22Rv1 (cell line): ENCODE measurements at regions not wholly inside any gene's neighbourhood (a gene's known extent, or its start where the extent isn't known, plus 50 kb on each side); places are given as distances from the start of the nearest gene placed in this dataset.
"Not testable (repeated sequence)": the region's sequence is repeated elsewhere in the genome, so short reads cannot be mapped to it uniquely, and the experiment has no call there.

Source experiments
- H3K27ac ChIP-seq: fragments of 450-650 bp; 2 replicates; pipeline ENCODE4 v1.5.1; 2017
- ZFX ChIP-seq: fragments of 450-650 bp; IDR thresholded peaks from 2 replicates; pipeline ENCODE4 v1.6.1; 2017; ENCODE audit warnings: antibody characterized with exemption, borderline replicate concordance
- TF ChIP-seq, protein P1 (sequence below): fragments of 450-650 bp; IDR thresholded peaks from 2 replicates; pipeline ENCODE4 v1.5.1; 2017; ENCODE audit warnings: mild to moderate bottlenecking

DNA sequence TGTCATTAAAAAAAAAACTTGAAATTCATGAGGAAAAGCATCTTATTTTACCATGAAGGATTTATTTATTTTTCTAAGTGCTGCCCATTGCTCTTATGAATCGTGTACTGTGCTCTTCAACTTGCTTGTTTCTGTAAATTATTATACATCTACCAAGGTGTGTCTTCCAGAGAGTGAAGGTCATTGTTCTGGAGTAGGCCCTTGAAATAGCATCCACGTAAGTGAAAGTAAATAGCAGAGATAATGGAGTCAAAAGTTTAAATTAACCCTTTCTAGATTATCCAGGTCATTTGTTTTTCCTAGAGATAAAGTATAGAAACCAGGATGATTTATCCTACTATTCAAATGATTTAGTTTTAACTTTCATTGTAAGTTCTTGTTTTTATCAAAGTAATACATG is 473.1 kb downstream of the DIRAS2 start:
- no peak overlapping the region for H3K27ac ChIP-seq
- TF ChIP-seq, protein P1, sequence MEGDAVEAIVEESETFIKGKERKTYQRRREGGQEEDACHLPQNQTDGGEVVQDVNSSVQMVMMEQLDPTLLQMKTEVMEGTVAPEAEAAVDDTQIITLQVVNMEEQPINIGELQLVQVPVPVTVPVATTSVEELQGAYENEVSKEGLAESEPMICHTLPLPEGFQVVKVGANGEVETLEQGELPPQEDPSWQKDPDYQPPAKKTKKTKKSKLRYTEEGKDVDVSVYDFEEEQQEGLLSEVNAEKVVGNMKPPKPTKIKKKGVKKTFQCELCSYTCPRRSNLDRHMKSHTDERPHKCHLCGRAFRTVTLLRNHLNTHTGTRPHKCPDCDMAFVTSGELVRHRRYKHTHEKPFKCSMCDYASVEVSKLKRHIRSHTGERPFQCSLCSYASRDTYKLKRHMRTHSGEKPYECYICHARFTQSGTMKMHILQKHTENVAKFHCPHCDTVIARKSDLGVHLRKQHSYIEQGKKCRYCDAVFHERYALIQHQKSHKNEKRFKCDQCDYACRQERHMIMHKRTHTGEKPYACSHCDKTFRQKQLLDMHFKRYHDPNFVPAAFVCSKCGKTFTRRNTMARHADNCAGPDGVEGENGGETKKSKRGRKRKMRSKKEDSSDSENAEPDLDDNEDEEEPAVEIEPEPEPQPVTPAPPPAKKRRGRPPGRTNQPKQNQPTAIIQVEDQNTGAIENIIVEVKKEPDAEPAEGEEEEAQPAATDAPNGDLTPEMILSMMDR: no peak
- no peak for TF ChIP-seq ZFX

DNA sequence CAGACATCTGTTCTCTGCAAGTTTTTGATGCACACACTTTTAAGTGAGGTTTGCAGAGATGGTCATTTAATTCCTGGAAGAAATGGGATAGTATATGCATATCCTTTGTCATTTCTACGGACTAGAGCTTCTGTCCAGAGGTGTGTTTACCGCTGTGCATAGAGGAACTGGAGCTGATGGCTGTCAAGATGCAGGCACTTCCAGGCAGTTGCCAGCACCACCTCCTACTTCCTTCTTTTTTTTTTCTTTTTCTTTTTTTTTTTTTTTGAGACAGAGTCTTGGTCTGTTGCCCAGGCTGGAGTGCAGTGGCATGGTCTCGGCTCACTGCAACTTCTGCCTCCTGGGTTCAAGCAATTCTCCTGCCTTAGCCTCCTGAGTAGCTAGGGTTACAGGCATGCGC is 468.7 kb downstream of the DIRAS2 start:
- H3K27ac ChIP-seq: not testable (repeated sequence)

DNA sequence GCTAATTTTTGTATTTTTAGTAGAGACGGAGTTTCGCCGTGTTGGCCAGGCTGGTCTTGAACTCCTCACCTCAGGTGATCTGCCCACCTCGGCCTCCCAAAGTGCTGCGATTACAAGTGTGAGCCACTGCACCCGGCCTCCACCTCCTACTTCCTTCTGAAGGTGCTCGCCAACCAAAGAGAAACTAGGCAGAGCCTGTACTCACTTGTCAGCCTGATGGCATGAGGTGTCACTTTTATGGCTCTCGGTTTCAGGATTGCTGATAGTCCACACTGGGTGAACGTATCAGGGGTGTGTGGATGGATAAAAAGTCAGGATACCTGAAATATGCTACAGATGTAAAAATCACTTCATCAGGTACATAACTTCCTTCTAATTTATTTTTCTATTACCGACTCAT is 468.3 kb downstream of the DIRAS2 start:
- not testable (repeated sequence) for H3K27ac ChIP-seq

DNA sequence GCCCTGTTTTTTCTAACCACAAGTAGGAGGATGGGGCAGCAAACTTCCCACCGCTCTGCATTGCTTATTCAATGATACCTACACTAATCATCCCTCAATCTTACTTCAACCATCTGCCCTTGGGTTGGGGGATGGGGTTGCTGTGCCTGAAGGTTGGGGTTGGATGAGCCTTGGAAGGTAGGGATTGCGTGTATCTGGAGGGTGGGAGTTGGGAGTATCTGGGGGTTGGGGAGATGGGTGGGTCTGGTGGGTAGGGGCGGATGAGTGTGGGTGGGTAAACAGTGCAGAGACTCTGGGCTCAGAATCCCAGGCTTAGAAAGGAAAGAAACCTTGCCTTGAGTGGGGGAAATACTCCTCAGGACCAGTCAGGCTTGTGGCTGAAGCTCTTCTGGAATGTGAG is 467.4 kb downstream of the DIRAS2 start:
- no peak overlapping the region for H3K27ac ChIP-seq
- TF ChIP-seq, protein P1: no peak
- no peak for TF ChIP-seq ZFX

DNA sequence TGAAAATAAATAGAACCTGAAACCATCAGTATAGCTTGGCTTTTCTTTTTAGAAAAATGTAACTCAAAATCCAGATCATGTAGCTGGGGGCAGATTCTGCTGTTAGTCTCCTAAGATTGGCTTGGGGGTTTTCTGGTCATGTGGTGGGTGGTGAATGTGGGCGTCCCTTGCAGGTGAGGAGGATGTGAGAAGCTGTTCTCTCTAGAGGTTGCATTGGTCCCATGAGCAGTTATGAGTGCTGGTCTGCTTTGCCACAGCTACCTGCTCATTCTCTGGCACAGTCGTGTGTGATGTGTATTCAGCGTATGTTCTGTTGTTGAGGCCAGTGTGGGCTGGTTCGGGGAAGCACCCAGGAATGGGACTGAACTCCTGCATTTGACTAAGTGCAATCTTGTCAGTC is 466.8 kb downstream of the DIRAS2 start:
- H3K27ac ChIP-seq: no peak overlapping the region
- TF ChIP-seq ZFX: no peak
- TF ChIP-seq, protein P1: no peak

DNA sequence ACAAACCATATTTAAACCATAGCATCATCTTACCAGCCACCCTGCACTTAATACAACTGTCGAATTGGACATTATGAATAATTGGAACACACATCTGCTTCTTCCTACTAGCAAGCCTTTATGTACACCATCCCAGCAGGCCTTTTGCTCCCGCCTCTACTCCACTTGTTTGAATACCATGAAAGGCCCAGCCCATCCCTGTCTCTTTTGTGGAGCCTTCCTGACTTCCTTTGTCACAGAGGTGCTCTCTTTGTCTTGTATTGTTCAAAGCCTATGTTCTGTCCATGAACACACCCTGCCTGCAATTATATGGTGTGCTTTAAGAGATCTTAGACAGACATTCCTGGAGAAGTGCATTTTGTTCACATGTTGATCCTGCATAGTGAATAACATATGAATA is 465.7 kb downstream of the DIRAS2 start:
- no peak overlapping the region for H3K27ac ChIP-seq
- TF ChIP-seq ZFX: no peak
- TF ChIP-seq, protein P1: no peak

DNA sequence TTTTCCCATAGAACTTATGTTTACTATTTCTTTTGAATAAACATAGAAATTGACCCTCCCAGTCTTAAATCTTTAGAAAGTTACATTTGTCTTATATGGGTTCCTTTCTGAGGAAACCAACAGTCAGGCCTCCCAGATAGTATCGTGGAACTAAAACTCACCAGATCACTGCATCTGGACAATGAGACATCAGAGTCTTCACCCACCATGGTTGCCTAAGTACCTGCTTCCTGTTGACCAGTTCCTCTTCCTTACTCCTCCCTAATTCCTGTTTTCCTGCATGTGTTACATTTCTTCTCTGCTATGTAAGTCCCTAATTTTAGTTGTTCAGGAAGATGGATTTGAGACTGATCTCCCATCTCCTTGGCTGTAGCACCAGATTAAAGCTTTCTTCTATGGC is 462.2 kb downstream of the DIRAS2 start:
- no peak overlapping the region for H3K27ac ChIP-seq
- TF ChIP-seq, protein P1: no peak
- no peak for TF ChIP-seq ZFX

DNA sequence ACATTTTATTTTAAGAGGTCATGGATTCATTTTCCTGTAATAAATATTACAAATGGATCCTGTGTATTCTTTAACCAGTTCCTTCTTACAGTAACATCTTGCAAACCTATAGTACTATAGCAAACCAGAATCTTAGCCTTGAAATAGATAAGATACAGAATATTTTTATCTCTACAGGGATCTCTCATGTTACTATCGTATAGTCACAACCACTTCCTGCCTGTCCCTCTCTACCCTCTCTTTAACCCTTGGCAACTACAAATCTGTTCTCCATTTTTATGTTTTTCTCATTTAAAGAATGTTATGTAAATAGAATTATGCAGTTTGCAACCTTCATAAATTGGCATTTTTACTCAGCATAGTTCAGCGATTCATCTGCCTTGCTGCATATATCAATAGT is 454.0 kb downstream of the DIRAS2 start:
- H3K27ac ChIP-seq: no peak overlapping the region
- no peak for TF ChIP-seq ZFX
- TF ChIP-seq, protein P1: no peak

DNA sequence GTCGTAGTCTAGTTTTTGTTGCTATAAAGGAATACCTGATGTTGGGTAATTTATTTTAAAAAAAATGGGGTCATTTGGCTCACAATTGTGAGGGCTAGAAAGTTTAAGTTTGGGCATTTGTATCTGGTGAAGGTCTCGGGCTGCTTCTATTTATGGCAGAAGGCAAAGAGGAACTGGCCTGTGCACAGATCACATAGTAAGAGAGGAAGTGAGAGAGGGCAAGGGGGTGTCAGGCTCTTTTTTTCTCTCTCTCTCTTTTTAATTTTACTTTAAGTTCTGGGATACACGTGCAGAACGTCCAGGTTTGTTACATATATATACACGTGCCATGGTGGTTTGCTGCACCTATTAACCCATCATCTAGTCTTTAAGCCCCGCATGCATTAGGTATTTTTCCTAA is 453.3 kb downstream of the DIRAS2 start:
- TF ChIP-seq ZFX: no peak
- TF ChIP-seq, protein P1: no peak
- no peak overlapping the region for H3K27ac ChIP-seq

DNA sequence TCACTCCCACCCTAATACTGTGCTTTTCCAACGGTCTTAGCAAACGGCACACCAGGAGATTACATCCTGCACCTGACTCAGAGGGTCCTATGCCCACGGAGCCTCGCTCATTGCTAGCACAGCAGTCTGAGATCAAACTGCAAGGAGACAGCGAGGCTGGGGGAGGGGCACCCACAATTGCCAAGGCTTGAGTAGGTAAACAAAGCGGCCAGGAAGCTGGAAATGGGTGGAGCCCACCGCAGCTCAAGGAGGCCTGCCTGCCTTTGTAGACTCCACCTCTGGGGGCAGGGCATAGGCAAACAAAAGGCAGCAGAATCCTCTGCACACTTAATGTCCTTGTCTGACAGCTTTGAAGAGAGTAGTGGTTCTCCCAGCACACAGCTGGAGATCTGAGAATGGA is 450.2 kb downstream of the DIRAS2 start:
- H3K27ac ChIP-seq: not testable (repeated sequence)
